Endometrium (tissue), 2 donors: ENCODE measurements at regions not wholly inside any gene's neighbourhood (a gene's known extent, or its start where the extent isn't known, plus 50 kb on each side); places are given as distances from the start of the nearest gene placed in this dataset.
"Not testable (repeated sequence)": the region's sequence is repeated elsewhere in the genome, so short reads cannot be mapped to it uniquely, and the experiment has no call there.

Experiments used
- FAIRE-seq: peaks from 2 replicates; lab custom pipeline; 2012; peaks lifted over from hg19 to GRCh38; lab: Jason Lieb, UNC
- donor health status: control.
- donor health status: control.

- FAIRE-seq, result no peak
Observed at GRCh38 chr6:48389146-48390043, 278.4 kb upstream of the PTCHD4 start.

GRCh38 chr6:48388044-48388443 is 277.0 kb upstream of the PTCHD4 start:
- FAIRE-seq, result no peak

- FAIRE-seq, result no peak
Observed at GRCh38 chr6:48378884-48379407, 267.9 kb upstream of the PTCHD4 start.

- FAIRE-seq, result no peak
Observed at GRCh38 chr6:48377115-48377514, 266.1 kb upstream of the PTCHD4 start.

- not testable (repeated sequence) for FAIRE-seq
Observed at GRCh38 chr6:48371226-48371625, 260.2 kb upstream of the PTCHD4 start.

- no peak for FAIRE-seq
Observed at GRCh38 chr6:48369100-48369499, 258.1 kb upstream of the PTCHD4 start.

- no peak for FAIRE-seq
Observed at GRCh38 chr6:48325701-48326100, 214.7 kb upstream of the PTCHD4 start.

GRCh38 chr6:48318670-48319069 is 207.7 kb upstream of the PTCHD4 start:
- FAIRE-seq, result no peak

GRCh38 chr6:48315915-48316314 is 204.9 kb upstream of the PTCHD4 start:
- no peak for FAIRE-seq

- FAIRE-seq, result no peak
Observed at GRCh38 chr6:48315051-48315719, 204.2 kb upstream of the PTCHD4 start.

- peak; percentile 12 for FAIRE-seq
Observed at GRCh38 chr6:48311301-48311700, 200.3 kb upstream of the PTCHD4 start.

- FAIRE-seq, result no peak
Observed at GRCh38 chr6:48307573-48307972, 196.6 kb upstream of the PTCHD4 start.

GRCh38 chr6:48290595-48290994 is 179.6 kb upstream of the PTCHD4 start:
- no peak for FAIRE-seq

GRCh38 chr6:48289841-48290240 is 178.8 kb upstream of the PTCHD4 start:
- FAIRE-seq, result no peak

GRCh38 chr6:48281217-48281616 is 170.2 kb upstream of the PTCHD4 start:
- no peak for FAIRE-seq

- no peak for FAIRE-seq
Observed at GRCh38 chr6:48280035-48280620, 169.1 kb upstream of the PTCHD4 start.

GRCh38 chr6:48278261-48278660 is 167.3 kb upstream of the PTCHD4 start:
- no peak for FAIRE-seq

- no peak for FAIRE-seq
Observed at GRCh38 chr6:48272518-48272917, 161.5 kb upstream of the PTCHD4 start.

- no peak for FAIRE-seq
Observed at GRCh38 chr6:48255094-48255493, 144.1 kb upstream of the PTCHD4 start.

- FAIRE-seq, result no peak
Observed at GRCh38 chr6:48249071-48249470, 138.1 kb upstream of the PTCHD4 start.

GRCh38 chr6:48243071-48243470 is 132.1 kb upstream of the PTCHD4 start:
- no peak for FAIRE-seq

GRCh38 chr6:48240287-48240686 is 129.3 kb upstream of the PTCHD4 start:
- FAIRE-seq, result no peak

- FAIRE-seq, result no peak
Observed at GRCh38 chr6:48236375-48236774, 125.4 kb upstream of the PTCHD4 start.
